D721Med (cell line): ENCODE measurements at regions not wholly inside any gene's neighbourhood (a gene's known extent, or its start where the extent isn't known, plus 50 kb on each side); places are given as distances from the start of the nearest gene placed in this dataset.

ENCODE experiments used
- DNase-seq: peaks from one replicate; pipeline ENCODE4 v3.0.0; 2011; ENCODE audit warnings: low spot score; ENCODE audit not compliant: insufficient read length
- FAIRE-seq: peaks from 2 replicates; lab custom pipeline; 2011; peaks lifted over from hg19 to GRCh38; lab: Jason Lieb, UNC
- CTCF ChIP-seq: IDR thresholded peaks from 2 replicates; pipeline ENCODE4 v1.5.1; 2012; ENCODE audit warnings: mild to moderate bottlenecking, control low read depth; ENCODE audit not compliant: insufficient read depth; ENCODE audit errors: missing control alignments

GRCh38 chr18:71598374-71598773, 945.8 kb downstream of the CBLN2 start:
- TF ChIP-seq CTCF: no peak
- FAIRE-seq (peak; percentile 72), DNase-seq (no peak)

GRCh38 chr18:71597219-71597618, 946.9 kb downstream of the CBLN2 start:
- DNase-seq (no peak), FAIRE-seq (no peak)
- TF ChIP-seq CTCF: no peak

- DNase-seq (no peak), FAIRE-seq (no peak)
- TF ChIP-seq CTCF: no peak
Measured at GRCh38 chr18:71583252-71583651, 960.9 kb downstream of the CBLN2 start.

- DNase-seq (no peak), FAIRE-seq (no peak)
- TF ChIP-seq CTCF: no peak
Measured at GRCh38 chr18:71554686-71555085, 989.5 kb downstream of the CBLN2 start.

- no peak for FAIRE-seq
- no peak for TF ChIP-seq CTCF
Measured at GRCh38 chr18:71541643-71542042, 1002.5 kb downstream of the CBLN2 start.

GRCh38 chr18:71529703-71530303, 1014.3 kb downstream of the CBLN2 start:
- DNase-seq (no peak), FAIRE-seq (peak; percentile 86)
- no peak for TF ChIP-seq CTCF

More at GRCh38 chr18:71541643-71542042, 1002.5 kb downstream of the CBLN2 start:
- no peak for DNase-seq

GRCh38 chr18:71523483-71524435, 1020.4 kb downstream of the CBLN2 start:
- FAIRE-seq: no peak
- DNase-seq: no peak
- no peak for TF ChIP-seq CTCF
